Fibroblast of skin of scalp (primary cell): ENCODE measurements at regions not wholly inside any gene's neighbourhood (a gene's known extent, or its start where the extent isn't known, plus 50 kb on each side); places are given as distances from the start of the nearest gene placed in this dataset.

Experiments
- DNase-seq: peaks from one replicate; pipeline ENCODE4 v3.0.0-alpha.2; 2013

DNA sequence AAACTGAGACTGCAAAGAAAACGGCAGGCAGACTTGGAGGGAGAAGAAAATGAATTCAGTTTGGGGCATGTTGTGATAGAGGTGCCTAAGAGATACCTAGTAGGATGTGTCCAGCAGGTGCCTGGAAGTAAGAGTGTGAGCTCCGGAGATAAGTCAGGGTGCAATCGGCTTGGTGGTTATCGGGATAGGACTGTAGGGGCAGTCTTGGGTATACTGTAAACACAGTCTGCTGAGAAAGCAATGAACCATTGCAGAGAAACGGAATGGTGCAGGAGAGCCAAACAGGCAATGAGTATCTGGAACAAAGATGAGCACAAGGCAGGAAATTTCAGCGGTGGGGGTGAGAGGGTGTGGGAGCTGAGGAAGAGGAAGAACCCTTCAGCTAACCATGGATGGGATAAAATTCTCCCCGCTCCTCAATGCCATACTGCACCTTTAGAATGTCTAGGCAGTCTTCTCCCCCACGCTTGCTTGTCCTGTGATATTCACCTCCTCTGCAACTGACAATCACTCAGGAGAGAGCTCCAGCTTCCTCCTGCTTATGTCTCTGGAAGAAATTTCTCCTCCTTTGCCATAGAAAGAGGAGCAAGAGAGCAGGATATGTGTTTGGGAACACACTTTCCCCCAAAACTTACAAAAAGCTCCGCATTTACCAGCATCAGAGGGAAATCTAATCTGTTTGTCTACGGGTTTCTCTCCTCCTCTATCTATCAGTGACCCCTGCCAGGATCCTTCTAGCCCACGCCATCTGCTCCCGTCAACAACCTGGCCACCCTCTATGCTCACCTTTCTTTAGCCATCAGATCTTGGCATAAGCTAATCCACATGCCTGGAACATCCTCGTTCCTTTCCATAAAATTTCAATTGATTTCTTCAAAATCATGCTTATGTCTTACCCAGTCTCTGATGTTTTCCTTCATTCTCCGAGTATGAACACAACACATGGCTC lies 381.7 kb upstream of the JARID2 start:
- DNase-seq, result no peak

DNA sequence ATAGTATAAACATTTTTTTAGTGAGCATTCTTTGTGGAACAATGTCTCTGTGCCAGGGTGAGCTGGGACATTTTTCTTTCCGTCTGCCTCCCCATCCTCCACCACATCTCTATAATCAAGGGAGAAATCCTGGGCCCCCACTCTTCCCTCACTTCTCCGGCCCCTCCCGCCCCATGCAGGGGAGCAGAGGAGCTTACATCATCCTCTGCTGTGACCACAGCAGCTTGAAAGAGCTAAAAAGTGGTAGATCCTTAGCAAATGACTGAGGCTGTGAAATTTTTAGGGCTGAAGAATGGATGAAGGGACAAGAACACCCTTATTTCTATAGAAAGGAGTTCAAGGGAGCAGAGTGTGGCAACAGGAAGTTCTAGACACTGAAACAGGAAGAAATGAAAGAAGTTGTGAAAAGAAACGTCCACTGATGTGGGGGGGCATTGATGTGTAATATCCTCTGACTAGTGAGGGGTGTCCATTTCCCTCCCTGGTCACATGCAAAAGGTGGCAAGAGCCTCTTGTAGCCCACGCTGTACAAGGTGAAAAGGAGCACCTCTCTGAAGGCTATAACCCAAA lies 380.3 kb upstream of the JARID2 start:
- DNase-seq, result peak; percentile 59

DNA sequence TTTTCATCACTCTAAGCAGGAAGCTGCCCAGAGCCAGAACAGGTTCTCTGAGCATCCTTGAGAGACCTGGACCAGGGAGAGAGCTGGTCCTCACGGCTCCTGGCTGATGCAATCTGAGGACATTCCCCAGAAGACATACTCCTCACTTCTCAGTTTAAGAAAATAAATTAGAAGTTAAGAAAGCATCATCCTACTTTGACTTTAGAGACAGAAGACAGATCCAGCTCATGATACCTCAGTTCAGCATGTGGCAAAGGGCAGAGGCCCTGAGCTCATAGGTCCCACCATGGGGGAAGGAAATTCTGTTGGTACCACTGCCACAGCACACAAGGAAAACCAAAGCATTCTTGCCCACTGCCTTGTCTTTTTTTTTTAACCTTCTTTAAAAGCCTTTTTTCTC lies 378.1 kb upstream of the JARID2 start:
- peak; percentile 36 for DNase-seq

DNA sequence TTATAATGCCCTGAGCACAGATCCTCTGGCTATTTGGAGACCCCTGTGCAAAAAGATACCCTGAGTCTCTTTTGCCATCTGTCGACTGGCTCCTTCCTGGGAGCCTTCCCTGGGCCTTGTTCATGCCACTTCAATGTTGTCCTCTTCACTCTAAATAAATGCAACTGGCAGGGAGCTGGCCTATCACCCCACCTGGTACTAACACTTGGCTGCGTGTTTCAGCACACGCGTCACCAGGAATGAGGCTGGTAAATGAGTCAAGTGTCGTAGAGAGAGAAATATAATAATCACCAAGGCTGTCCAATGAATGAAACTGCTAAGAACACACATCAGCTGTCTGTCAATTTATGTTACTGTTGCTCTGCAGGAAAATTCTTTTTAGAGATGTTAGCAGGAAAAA lies 374.6 kb upstream of the JARID2 start:
- DNase-seq, result no peak

DNA sequence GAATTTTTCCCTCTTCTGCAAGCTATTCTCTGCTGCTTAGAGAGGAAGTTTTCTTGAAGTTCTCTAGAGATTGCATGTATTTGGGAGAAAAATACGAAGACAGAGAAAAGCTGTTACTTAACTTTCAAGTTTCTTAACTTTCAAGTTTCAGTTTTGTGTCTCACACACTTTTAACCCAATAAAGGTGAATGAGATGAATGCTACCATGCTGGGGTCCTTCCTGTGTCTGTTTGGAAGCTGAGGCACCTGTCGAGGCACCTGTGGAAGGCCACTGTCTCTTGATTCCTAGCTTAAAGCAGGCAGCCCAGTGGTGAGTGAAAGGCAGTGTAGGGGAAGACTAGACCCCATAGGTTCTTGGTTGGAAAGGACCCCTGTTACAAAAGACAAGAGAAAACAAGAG lies 372.8 kb upstream of the JARID2 start:
- DNase-seq, result no peak

DNA sequence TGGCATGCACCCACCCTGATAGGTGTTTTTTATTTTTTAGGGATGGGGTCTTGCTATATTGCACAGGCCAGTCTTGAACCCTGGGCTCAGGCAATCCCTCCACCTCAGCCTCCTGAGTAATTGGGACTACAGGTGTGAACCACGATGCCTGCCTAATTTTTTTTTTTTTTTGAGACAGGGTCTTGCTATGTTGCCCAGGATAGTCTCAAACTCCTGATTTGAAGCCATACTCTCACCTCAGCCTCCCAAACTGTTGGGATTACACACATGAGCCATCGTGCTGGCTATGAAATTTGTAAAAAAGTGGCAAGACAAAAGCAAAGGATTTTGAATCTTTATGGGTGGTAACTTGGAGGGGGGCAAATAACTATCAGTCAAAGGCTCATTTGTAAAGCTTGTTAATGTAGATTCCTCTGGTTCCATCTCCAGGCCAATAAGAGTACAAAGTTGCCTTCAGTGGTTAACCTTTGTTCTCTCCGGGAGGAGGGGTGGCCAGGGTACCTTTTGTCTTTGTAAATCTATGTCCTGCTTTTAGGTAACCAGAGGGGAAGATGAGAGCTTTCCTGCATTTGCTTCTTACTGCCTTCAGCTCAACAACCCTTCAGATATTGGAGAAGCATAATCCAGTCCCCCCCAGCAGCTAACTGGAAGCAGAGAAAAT lies 372.0 kb upstream of the JARID2 start:
- DNase-seq, result no peak

DNA sequence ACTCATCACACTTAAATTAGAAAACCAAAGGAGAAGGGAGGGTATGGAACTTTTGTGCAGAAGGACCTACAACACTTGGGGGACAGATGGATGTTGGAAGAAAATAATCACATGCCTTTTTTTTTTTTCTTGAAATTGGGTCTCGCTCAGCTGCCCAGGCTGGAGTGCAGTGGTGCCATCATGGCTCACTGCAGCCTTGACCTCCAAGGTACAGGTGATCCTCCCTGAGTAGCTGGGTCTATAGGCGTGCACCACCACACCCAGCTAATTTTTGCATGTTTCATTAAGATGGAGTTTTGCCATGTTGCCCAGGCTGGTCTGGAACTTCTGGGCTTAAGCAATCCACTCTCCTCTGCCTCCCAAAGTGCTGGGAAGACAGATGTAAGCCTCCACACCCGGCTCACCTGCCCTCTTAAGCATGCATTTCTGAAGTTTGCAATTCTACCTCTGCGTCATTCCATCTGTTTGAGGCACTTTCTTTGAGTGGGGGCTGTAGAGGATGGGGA lies 370.8 kb upstream of the JARID2 start:
- no peak for DNase-seq

DNA sequence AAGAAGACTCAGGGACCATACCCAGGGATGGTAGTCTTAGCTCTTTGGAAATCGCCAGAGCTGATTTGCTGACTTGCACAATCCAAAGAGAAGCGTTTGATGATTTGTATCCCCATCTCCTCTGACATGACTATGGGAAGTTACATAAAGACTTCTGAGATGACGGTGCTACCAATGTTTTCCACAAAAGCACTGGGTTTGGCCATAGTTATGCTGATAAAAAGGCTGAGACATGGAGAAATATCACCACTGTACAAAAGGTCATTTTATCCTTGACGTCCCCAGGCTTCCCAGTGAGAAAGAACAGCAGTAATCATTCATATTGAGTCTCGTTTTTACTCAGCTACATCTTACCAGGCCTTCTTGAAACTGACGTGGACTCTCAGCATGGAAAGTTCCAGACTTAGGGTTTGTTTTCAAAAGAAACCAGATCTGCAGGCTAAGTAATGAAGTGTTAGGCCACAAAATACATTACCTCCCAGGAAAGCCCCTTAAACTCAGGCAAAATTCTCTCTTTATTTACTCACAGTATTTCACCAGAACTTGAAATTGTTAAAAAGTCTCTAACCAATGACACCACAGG lies 370.3 kb upstream of the JARID2 start:
- no peak for DNase-seq

DNA sequence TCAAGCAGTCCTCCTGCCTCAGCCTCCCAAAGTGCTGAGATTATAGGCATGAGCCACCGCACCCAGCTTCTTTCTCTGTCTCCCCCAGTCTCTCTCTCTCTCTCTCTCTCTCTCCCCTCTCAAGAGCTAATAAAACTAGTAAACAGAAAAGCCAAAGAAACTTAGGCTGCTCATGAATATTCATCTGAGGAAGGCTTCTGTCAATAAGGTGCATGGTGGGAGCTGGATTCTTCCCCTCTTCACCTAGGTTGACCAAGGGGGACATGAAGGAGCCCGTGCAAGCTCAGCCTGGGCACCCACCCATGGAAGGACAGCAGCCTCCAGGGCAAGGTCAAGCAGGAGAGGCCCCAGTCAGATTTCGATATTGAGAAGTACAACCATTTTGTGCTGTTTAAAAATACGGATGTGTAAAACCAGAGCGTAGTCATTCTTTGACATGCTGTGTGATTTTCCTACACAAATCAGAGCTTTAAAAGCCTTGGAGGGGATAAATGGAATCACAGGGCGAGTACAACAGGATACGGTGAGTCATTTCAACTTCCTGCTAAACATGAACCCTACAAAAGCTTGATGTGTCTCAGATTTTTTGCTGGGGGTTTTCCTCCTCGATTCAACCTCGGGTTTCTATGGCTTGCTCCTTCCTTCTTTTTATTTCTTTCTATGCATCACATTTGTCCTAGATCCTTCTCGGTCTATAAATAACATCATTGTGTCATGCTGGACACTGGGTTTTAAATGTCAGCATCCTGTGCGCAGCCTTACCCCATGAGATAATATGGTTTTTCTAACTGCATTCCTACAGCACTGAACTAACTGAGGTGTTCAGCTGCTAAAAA lies 368.9 kb upstream of the JARID2 start:
- DNase-seq, result peak; percentile 73

DNA sequence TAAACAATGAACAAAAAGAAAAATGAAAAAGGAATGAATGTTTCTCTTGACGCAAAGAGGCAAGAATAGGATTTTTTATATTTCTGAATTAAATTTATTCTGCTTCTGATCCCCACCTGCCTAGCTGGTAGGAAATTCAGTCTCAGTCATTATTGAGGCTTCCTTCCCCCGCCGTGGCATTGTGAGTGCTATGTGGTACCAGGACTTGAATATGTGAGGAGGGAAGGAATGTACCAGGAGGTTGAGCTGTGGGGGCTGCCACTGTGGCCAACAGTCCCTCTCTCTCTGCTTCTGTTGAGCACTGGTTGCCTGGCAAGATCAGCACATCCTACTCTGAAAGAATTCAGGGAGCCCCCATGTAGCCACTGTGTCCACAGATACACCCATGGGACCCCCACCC lies 368.1 kb upstream of the JARID2 start:
- no peak for DNase-seq

DNA sequence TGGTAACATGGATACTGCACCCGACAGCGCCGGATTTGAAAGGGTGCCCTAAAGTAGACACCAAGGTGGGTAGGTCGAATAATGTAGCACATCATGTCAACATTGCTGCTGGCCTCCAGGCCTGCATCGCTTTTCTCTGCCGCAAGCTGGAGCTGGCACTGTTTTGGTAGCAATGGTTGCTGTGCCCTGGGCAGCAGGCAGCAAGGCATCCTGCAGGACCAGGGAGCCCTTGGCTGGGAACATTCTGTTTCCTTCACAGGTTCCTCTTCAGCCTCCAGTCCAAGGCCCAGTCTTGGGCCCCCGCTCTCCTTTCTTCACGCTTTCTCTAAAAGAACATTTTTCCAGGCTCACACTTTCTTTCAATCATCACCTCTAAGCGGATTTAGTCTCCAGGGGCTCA lies 365.8 kb upstream of the JARID2 start:
- DNase-seq, result no peak

DNA sequence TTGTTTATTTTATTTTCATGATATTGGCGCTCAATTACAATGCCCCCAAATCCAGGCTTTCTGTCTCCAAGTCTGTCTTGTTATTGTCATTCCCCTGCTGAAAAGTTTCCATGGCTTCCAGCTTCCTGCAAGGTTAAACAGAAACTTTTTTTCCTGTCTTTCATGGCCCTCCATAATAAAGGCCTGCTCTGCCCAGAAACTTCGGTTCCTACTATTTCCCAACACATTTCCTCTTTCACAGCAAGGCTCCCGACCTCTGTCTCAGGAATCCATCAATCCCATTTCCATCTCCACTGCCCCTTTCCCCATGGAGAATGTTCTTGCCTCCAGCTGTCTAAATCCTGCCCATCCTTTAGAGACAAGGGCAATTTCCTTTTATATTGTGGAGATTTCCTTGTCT lies 365.2 kb upstream of the JARID2 start:
- DNase-seq, result no peak

DNA sequence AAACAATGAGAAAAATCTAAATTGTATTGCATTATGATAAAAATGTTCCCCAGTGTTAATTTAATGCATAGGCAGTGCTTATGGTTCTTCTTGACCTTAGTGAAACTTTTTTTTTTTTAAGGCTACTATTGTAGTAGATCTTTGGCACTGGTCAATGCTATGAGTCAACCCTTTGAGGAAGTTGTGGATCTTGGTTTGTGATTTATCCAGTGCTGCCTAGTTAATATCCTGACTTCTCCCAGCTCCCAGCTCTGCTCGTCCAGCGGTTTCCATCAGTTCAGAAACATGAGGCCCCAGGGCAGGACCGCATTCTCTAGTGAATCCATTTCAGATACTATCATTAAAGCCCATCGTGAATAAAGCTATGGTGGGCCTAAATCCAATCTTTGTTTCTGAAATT lies 364.5 kb upstream of the JARID2 start:
- DNase-seq, result peak; percentile 38

DNA sequence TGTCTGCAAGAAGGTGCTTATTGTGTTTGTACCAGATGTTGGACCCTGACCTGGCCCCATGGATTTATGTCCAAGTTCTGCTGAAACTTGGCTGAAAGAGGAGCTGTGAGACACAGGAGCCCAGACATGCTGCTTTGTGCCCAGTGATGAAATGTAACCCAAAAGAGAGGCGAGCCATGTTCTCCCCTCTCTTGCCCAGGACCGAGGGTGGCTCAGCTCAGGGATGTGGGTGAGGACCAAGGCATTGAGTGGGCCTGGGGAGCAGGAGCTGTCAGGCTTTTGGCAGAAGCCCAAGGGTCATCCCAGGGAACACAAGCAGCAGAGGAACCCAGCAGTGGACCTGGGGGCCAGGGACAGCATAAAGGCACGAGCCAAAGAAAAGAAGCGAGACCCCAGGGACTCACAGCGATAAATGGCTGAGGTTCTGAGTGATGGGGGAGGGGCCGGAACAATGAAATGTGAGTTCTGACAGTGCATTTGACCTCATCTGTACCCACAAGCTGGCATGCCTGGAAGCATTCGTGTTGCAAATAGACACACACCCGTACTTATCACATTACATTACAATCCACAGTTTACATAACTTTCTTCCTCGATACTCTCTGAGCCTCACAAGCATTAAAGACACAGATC lies 363.4 kb upstream of the JARID2 start:
- DNase-seq, result no peak

DNA sequence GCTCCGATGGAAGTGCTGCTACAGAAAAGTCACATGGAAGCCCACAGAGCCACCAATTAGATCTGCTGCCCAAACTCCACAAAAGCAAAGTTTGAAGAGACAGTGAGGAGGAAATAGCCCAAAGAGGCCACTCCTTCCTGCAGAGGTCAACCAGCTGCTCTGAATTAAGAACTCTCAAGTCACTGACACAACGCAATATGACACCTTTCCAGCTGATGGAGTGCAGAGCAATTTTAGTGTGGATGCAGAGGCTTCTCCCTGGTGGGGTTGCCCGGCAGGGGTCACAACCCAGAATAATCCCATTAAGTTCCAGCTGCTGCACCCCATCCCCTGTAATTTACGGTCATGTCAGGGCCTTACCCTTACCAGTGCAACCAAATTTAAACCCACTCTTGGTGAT lies 361.9 kb upstream of the JARID2 start:
- DNase-seq, result peak; percentile 41

DNA sequence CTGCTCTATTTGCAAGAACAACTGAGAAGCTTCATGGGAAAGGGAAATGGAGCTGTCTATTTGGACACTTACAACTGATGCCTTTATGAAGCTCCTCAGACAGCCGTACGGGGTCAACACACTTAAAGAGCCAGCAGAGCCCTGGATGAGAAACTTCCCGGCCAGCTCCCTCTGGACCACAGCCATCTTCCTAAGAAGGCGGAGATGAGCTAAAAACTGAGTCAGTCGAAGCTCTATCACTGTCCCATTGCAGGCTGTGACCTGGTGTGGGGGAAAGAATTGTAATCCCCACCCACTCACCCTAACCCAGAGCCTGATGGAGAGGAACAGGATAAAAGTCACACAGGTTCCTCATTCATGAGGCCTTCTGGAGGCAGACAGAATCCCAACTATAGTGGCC lies 360.4 kb upstream of the JARID2 start:
- no peak for DNase-seq

DNA sequence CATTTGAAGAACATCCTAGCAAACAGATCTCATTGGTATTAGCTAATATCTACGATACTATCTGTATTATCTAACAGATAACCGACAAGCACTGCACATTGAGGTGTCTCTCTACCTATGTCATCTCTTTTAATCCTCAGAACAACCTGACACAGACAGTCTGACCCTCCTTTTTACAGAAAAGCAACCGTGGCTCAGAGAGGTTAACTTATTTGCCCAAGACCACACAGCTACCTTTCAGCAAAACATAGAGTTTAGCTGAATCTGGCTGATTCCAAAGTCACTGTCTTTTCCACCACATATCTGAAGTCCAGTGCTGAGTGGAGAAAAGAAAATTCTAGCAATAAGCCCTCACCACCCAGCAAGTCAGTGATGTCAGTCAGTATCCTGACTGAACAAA lies 358.7 kb upstream of the JARID2 start:
- no peak for DNase-seq

DNA sequence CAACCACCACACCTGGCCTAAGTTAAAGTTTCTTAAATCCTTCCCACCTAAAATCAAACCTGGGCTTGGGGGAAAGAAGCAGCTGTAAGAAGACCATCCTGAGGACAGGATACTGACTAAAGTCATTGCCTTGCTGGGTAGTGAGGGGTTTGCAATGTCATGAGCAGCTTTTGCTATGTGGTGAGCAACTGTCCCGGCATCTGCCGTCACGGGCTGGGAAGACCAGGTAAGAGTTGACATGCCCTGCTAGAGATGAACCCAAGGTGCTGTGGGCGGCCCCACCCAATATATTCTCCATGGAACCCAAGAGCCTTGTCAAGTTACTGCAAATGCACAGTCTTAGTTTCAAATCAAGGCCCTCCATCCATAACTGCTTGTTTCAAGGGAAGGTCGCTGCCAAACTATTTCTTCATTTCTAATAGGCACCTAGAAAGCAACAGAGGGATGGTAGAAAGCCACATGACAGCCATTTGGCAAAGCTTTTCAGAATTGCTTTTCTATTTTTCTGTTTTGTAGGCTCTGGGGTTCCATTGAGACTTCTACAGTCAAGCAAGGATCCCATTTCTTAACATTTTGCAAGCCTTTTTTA lies 357.8 kb upstream of the JARID2 start:
- DNase-seq, result no peak

DNA sequence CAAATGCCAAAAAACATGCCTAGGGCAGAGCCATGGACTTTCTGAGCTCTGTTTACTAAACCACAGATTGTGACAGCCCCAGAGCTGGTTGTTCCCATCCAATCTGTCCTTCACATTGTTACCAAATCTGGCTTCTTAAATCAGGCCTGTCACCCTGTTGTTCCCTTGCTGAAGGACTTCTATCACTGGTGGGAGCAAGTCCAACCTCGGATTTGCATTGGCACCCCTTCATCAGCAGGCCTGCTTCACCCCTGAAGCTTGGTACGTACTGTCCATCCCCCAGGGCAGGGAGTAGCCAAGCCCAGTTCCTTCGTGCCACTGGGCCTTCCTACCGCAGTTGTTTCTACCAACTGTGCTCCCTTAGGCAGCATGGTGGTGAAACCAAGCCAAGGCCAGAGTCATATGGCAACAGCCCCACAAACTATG lies 357.3 kb upstream of the JARID2 start:
- no peak for DNase-seq

DNA sequence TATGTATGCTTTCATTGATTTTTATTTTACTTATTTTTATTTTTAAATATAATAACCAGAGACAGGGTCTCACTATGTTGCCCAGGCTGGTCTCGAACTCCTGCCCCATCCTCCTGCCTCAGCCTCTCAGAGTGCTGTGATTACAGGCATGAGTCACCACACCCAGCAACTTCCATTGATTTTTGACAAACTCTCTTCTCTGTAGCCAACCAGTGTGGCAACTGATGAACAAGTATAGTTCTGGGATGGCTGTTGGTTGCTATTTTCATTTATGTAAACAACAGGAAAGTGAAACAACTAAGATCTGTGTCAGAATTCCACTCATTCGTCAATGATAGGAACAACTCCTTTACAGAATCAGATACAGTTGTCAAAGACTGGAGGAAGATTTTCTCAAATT lies 356.7 kb upstream of the JARID2 start:
- no peak for DNase-seq
